PFSK-1 (cell line): ENCODE measurements at regions not wholly inside any gene's neighbourhood (a gene's known extent, or its start where the extent isn't known, plus 50 kb on each side); places are given as distances from the start of the nearest gene placed in this dataset.

ENCODE experiments used
- POLR2AphosphoS5 ChIP-seq: IDR thresholded peaks from 2 replicates; pipeline ENCODE4 v1.6.1; 2012; ENCODE audit warnings: low read depth, mild to moderate bottlenecking, control low read depth, low read length, moderate library complexity
- REST ChIP-seq, 2 experiments: IDR thresholded peaks; 2 replicates each; pipeline versions ENCODE4 v1.6.1 to v1.8.0; 2011 to 2012; ENCODE audit warnings: low read depth in 2 of 2, low read length in 2 of 2, control low read depth in 1 of 2, inconsistent platforms in 1 of 2, mild to moderate bottlenecking in 1 of 2, moderate library complexity in 1 of 2; ENCODE audit not compliant: insufficient read depth in 1 of 2
- SIN3A ChIP-seq: IDR thresholded peaks from 2 replicates; pipeline ENCODE4 v1.6.1; 2012; ENCODE audit warnings: mild to moderate bottlenecking, low read length, moderate library complexity, borderline replicate concordance; ENCODE audit not compliant: insufficient read depth
- TAF1 ChIP-seq: IDR thresholded peaks from 2 replicates; pipeline ENCODE4 v1.6.1; 2012; ENCODE audit warnings: low read length, control low read depth, borderline replicate concordance; ENCODE audit not compliant: insufficient read depth

DNA sequence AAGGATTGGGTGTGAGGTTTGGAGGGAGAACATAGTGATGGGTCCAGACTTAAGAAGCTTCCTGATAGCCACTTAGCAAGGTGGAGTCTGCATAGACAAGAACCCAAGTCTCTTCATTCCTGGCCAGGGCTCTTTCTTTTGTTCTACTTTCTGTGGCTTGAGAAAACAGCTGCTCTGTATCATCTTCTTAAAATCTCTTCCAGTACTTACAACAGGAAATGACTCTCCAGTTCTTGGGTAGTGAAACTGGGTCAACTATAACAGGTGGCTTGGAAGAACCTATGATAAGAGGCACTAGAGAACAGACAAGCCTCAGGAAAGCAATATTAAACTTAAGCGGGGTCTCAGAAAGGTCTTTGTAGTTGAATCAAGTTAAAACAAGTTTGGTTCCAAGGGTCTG, 148.1 kb upstream of the USP24 start:
- no peak for TF ChIP-seq REST (IDR thresholded peaks at IDR 0.05; ENCODE audit: insufficient read depth in 1 of 2, low read depth in 2 of 2, low read length in 2 of 2)
- no peak for TF ChIP-seq POLR2AphosphoS5
- no peak for TF ChIP-seq SIN3A
- no peak for TF ChIP-seq TAF1
